Adrenal gland (tissue), 5 donors: ENCODE measurements at regions not wholly inside any gene's neighbourhood (a gene's known extent, or its start where the extent isn't known, plus 50 kb on each side); places are given as distances from the start of the nearest gene placed in this dataset.

Experiments
- POLR2A ChIP-seq, 2 donors: fragments of 450-650 bp; IDR thresholded peaks; one replicate each; pipeline ENCODE4 v1.6.1; 2017; ENCODE audit warnings: antibody characterized with exemption in 2 of 2, mild to moderate bottlenecking in 2 of 2, moderate library complexity in 1 of 2
- TF ChIP-seq, protein P1 (sequence below), 6 experiments: fragments of 450-650 bp in 4 of 6; fragments of 200-600 bp in 2 of 6; sonication (generic) in 1 of 6; IDR thresholded peaks; 1 replicate in 5 of 6; 2 replicates in 1 of 6; pipeline versions ENCODE4 v1.5.1 to v1.8.0; 2016 to 2021; ENCODE audit warnings: antibody characterized with exemption in 6 of 6, mild to moderate bottlenecking in 2 of 6, moderate library complexity in 1 of 6
- donor health status: DM: no; HTN: no; CAD: no.

- TF ChIP-seq, protein P1, sequence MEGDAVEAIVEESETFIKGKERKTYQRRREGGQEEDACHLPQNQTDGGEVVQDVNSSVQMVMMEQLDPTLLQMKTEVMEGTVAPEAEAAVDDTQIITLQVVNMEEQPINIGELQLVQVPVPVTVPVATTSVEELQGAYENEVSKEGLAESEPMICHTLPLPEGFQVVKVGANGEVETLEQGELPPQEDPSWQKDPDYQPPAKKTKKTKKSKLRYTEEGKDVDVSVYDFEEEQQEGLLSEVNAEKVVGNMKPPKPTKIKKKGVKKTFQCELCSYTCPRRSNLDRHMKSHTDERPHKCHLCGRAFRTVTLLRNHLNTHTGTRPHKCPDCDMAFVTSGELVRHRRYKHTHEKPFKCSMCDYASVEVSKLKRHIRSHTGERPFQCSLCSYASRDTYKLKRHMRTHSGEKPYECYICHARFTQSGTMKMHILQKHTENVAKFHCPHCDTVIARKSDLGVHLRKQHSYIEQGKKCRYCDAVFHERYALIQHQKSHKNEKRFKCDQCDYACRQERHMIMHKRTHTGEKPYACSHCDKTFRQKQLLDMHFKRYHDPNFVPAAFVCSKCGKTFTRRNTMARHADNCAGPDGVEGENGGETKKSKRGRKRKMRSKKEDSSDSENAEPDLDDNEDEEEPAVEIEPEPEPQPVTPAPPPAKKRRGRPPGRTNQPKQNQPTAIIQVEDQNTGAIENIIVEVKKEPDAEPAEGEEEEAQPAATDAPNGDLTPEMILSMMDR (IDR thresholded peaks at IDR 0.05), result no peak
- no peak for TF ChIP-seq POLR2A (IDR thresholded peaks at IDR 0.05)
Observed at GRCh38 chr5:98101131-98101530, 672.3 kb upstream of the RGMB start.
